ENCODE measurements at regions not wholly inside any gene's neighbourhood (a gene's known extent, or its start where the extent isn't known, plus 50 kb on each side); places are given as distances from the start of the nearest gene placed in this dataset.

DNA sequence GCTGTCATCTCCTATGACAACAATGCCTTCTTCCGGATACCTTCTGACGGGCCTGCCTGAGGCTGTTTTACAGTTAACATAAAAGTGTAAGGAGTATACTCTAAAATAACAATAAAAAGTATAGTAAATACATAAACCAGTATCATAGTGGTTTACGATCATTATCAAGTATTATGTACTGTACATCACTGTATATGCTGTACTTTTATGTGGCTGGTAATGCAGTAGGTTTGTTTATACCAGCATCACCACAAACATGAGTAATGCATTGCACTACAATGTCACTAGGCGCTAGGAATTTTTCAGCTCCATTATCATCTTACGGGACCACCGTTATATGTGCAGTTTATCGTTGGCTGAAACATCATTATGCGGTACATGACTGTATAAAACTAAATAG is 76.5 kb downstream of the VEGFA start:
- H3K4me2 ChIP-seq (ENCODE audit: low read depth, low read length, poor library complexity, severe bottlenecking): no peak overlapping the region
- no peak overlapping the region for H3K9ac ChIP-seq (ENCODE audit: low read depth, low read length, poor library complexity, severe bottlenecking)
- H3K27me3 ChIP-seq (ENCODE audit: insufficient read depth, low read length, poor library complexity, severe bottlenecking): no peaks in the 10 kb centered on the region
- H3K9me3 ChIP-seq (ENCODE audit: insufficient read depth, low read depth, low read length): no peaks in the 10 kb centered on the region
- H3K4me1 ChIP-seq (ENCODE audit: insufficient read depth, low read length, poor library complexity, severe bottlenecking): no peaks in the 10 kb centered on the region
- no peaks in the 10 kb centered on the region for H3K79me2 ChIP-seq (ENCODE audit: insufficient read depth, low read length)
- TF ChIP-seq EZH2phosphoT487 (IDR thresholded peaks at IDR 0.05; ENCODE audit: borderline replicate concordance): no peak
- TF ChIP-seq, protein P1, sequence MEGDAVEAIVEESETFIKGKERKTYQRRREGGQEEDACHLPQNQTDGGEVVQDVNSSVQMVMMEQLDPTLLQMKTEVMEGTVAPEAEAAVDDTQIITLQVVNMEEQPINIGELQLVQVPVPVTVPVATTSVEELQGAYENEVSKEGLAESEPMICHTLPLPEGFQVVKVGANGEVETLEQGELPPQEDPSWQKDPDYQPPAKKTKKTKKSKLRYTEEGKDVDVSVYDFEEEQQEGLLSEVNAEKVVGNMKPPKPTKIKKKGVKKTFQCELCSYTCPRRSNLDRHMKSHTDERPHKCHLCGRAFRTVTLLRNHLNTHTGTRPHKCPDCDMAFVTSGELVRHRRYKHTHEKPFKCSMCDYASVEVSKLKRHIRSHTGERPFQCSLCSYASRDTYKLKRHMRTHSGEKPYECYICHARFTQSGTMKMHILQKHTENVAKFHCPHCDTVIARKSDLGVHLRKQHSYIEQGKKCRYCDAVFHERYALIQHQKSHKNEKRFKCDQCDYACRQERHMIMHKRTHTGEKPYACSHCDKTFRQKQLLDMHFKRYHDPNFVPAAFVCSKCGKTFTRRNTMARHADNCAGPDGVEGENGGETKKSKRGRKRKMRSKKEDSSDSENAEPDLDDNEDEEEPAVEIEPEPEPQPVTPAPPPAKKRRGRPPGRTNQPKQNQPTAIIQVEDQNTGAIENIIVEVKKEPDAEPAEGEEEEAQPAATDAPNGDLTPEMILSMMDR (conservative IDR thresholded peaks at IDR 0.05; ENCODE audit: low read length): no peak
- no peak overlapping the region for H2AFZ ChIP-seq (ENCODE audit: low read length)
- H3K4me3 ChIP-seq (ENCODE audit: low read length, poor library complexity, severe bottlenecking): no peak overlapping the region
- no peaks in the 10 kb centered on the region for H3K36me3 ChIP-seq (ENCODE audit: insufficient read depth, low read length)
- H4K20me1 ChIP-seq (ENCODE audit: insufficient read depth, low read length, poor library complexity, severe bottlenecking): no peaks in the 10 kb centered on the region
- no peaks in the 10 kb centered on the region for H3K9me2 ChIP-seq (replicated peaks; ENCODE audit: low read depth, low read length)
- no peaks in the 10 kb centered on the region for H3F3A ChIP-seq (ENCODE audit: low read depth)

DNA sequence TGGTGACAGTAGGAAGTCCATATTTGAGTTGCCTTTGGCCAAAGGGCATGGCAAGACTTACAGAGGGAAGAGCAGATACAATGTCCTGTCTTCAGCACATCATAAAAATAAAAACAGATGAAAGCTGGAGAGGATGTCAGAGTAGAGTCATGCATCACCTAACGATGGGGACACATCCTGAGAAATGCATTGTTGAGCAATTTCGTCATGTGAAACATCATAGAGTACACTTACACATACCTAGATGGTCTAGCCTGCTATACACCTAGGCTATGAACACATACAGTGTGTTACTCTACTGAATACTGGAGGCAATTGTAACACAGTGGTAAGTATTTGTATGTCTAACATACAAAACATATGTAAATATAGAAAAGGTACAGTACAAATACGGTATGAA is 75.6 kb downstream of the VEGFA start:
- H3K36me3 ChIP-seq (ENCODE audit: insufficient read depth, low read length): no peaks in the 10 kb centered on the region
- TF ChIP-seq, protein P1 (conservative IDR thresholded peaks at IDR 0.05; ENCODE audit: low read length): no peak
- no peak for TF ChIP-seq EZH2phosphoT487 (IDR thresholded peaks at IDR 0.05; ENCODE audit: borderline replicate concordance)
- H3K4me1 ChIP-seq (ENCODE audit: insufficient read depth, low read length, poor library complexity, severe bottlenecking): no peaks in the 10 kb centered on the region
- H3K4me3 ChIP-seq (ENCODE audit: low read length, poor library complexity, severe bottlenecking): no peak overlapping the region
- H3K9me2 ChIP-seq (replicated peaks; ENCODE audit: low read depth, low read length): no peaks in the 10 kb centered on the region
- no peaks in the 10 kb centered on the region for H3F3A ChIP-seq (ENCODE audit: low read depth)
- H3K9ac ChIP-seq (ENCODE audit: low read depth, low read length, poor library complexity, severe bottlenecking): no peak overlapping the region
- no peaks in the 10 kb centered on the region for H3K9me3 ChIP-seq (ENCODE audit: insufficient read depth, low read depth, low read length)
- no peaks in the 10 kb centered on the region for H3K79me2 ChIP-seq (ENCODE audit: insufficient read depth, low read length)
- no peak overlapping the region for H2AFZ ChIP-seq (ENCODE audit: low read length)
- no peaks in the 10 kb centered on the region for H4K20me1 ChIP-seq (ENCODE audit: insufficient read depth, low read length, poor library complexity, severe bottlenecking)
- no peaks in the 10 kb centered on the region for H3K27me3 ChIP-seq (ENCODE audit: insufficient read depth, low read length, poor library complexity, severe bottlenecking)
- no peak overlapping the region for H3K4me2 ChIP-seq (ENCODE audit: low read depth, low read length, poor library complexity, severe bottlenecking)

DNA sequence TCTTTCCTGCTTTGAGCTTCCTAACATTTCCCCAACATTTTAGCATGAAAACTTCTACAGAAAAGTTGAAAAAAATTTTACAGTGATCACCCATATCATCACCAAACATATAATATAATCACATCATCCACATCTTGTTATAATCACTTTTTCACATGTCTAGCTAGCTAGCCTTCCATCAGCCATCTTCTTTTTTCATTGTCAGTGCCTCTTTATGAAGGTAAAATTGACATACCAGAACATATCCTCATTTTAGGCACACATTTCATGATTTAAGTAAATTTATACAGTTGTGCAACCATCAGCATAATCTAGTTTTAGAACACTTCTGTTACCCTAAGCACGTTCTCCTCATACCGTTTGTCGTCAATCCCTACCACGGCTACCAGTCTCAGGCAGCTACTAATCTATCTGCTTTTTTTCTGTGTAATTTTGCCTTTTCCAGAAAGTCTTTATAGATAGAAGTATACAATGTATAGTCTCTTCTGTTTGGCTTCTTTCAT is 73.7 kb downstream of the VEGFA start:
- TF ChIP-seq, protein P1 (conservative IDR thresholded peaks at IDR 0.05; ENCODE audit: low read length): no peak
- no peak for TF ChIP-seq EZH2phosphoT487 (IDR thresholded peaks at IDR 0.05; ENCODE audit: borderline replicate concordance)
- H3K4me1 ChIP-seq (ENCODE audit: insufficient read depth, low read length, poor library complexity, severe bottlenecking): no peaks in the 10 kb centered on the region
- no peaks in the 10 kb centered on the region for H3K79me2 ChIP-seq (ENCODE audit: insufficient read depth, low read length)
- H2AFZ ChIP-seq (ENCODE audit: low read length): no peak overlapping the region
- no peaks in the 10 kb centered on the region for H3K9me3 ChIP-seq (ENCODE audit: insufficient read depth, low read depth, low read length)
- no peaks in the 10 kb centered on the region for H3K27me3 ChIP-seq (ENCODE audit: insufficient read depth, low read length, poor library complexity, severe bottlenecking)
- H4K20me1 ChIP-seq (ENCODE audit: insufficient read depth, low read length, poor library complexity, severe bottlenecking): no peaks in the 10 kb centered on the region
- H3K9ac ChIP-seq (ENCODE audit: low read depth, low read length, poor library complexity, severe bottlenecking): no peak overlapping the region
- H3K4me2 ChIP-seq (ENCODE audit: low read depth, low read length, poor library complexity, severe bottlenecking): no peak overlapping the region
- H3K36me3 ChIP-seq (ENCODE audit: insufficient read depth, low read length): no peaks in the 10 kb centered on the region
- H3K9me2 ChIP-seq (replicated peaks; ENCODE audit: low read depth, low read length): no peaks in the 10 kb centered on the region
- no peak overlapping the region for H3K4me3 ChIP-seq (ENCODE audit: low read length, poor library complexity, severe bottlenecking)
- H3F3A ChIP-seq (ENCODE audit: low read depth): no peaks in the 10 kb centered on the region
